ENCODE measurements at regions not wholly inside any gene's neighbourhood (a gene's known extent, or its start where the extent isn't known, plus 50 kb on each side); places are given as distances from the start of the nearest gene placed in this dataset.
"Not testable (repeated sequence)": the region's sequence is repeated elsewhere in the genome, so short reads cannot be mapped to it uniquely, and the experiment has no call there.

DNA sequence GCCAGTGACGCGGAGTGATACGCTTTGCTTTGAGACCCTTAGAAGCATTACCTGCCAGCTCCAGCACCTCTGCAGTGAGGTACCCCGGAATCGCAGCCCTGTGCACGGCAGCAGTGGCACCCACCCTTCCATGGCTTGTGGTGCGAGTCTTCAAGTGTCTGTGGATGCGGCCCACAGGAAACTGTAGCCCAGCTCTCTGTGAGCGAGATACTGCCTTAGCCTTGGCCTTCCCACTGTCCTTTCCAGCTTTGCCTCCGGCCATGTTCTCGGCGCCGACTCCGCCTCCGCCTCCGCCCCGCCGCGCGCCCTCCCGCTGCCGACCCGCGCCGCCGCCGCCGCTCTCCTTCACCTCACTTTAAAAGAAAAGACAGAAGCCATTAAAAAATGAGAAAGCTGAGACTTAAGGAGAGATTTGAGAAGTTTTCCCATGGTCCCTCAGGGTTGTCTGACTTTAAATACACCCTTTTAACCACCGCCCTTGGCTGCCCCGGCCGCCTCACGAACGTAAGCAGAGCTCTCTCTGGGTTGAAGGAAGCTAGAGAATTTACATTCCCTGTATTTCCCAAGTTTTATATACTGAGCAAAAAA, 78.5 kb upstream of the FAM174B start:
- no peak overlapping the region for H3K27ac ChIP-seq
- TF ChIP-seq, protein P1, sequence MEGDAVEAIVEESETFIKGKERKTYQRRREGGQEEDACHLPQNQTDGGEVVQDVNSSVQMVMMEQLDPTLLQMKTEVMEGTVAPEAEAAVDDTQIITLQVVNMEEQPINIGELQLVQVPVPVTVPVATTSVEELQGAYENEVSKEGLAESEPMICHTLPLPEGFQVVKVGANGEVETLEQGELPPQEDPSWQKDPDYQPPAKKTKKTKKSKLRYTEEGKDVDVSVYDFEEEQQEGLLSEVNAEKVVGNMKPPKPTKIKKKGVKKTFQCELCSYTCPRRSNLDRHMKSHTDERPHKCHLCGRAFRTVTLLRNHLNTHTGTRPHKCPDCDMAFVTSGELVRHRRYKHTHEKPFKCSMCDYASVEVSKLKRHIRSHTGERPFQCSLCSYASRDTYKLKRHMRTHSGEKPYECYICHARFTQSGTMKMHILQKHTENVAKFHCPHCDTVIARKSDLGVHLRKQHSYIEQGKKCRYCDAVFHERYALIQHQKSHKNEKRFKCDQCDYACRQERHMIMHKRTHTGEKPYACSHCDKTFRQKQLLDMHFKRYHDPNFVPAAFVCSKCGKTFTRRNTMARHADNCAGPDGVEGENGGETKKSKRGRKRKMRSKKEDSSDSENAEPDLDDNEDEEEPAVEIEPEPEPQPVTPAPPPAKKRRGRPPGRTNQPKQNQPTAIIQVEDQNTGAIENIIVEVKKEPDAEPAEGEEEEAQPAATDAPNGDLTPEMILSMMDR (conservative IDR thresholded peaks at IDR 0.05), result no peak
- TF ChIP-seq ZFX (IDR thresholded peaks at IDR 0.05), result no peak

DNA sequence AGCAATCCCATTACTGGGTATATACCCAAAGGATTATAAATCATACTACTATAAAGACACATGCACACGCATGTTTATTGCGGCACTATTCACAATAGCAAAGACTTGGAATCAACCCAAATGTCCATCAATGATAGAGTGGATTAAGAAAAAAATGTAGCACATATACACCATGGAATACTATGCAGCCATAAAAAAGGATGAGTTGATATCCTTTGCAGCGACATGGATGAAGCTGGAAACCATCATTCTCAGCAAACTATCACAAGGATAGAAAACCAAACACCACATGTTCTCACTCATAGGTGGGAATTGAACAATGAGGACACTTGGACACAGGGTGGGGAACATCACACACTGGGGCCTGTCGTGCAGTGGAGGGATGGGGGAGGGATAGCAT, 83.7 kb upstream of the FAM174B start:
- H3K27ac ChIP-seq, result not testable (repeated sequence)

DNA sequence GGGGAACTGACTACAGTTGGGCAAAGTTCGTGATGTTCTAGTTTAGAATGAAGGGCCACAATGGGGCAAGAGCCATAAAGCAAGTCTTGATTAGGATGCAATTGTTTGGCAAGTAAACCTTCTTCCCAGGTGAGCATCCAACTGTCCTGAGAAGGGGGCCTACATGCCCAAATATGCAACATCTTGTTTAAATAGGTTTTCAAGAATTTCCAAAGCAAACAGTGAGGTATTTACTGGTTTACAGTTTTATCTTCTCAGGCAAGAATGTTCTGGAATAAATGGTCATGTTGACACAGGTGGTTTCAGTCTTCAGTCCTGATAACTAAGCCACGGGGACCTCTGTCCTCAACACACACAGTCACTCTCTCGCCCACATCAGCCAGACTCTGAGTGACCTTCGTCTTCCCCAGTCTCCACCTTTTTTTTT, 90.3 kb upstream of the FAM174B start:
- no peak overlapping the region for H3K27ac ChIP-seq
- TF ChIP-seq, protein P1 (conservative IDR thresholded peaks at IDR 0.05), result no peak
- TF ChIP-seq ZFX (IDR thresholded peaks at IDR 0.05), result no peak

DNA sequence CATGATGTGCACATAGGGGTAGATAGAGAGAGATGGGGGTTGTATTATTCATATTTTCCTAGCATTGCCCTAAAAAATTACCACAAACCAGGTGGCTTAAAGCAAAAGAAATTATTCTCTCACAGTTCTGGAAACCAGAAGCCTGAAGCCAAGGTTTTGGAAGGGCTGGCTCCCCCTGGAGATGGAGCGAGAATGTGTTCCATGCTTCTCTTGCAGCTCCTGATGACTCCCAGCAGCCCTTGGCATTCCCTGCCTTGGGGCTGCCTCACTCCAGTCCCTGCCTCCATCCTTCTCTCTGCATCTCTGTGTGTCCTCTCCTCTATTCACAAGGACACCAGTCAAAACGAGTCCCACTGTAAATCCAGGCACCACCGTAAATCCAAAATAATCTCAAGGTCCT, 91.5 kb upstream of the FAM174B start:
- no peak overlapping the region for H3K27ac ChIP-seq
- TF ChIP-seq ZFX (IDR thresholded peaks at IDR 0.05), result no peak
- TF ChIP-seq, protein P1 (conservative IDR thresholded peaks at IDR 0.05), result no peak

DNA sequence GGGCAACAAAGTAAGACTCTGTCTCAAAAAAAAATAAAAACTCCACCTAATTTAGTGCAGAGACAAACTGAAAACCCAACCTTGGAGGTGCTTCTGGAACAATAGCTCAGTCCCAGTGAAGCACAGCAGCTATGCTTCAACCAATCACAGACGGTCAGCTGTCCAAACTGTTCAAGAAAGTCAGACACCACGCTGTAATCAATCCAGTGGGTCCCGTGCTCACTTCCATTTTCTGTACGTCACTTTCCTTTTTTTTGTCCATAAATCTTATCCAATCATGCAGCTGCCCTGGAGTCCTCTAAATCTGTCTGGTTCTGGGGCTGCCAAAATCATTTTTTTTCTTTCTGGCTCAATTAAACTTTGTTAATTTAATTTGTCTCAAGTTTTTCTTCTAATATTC, 93.6 kb upstream of the FAM174B start:
- no peak overlapping the region for H3K27ac ChIP-seq
- no peak for TF ChIP-seq ZFX (IDR thresholded peaks at IDR 0.05)
- TF ChIP-seq, protein P1 (conservative IDR thresholded peaks at IDR 0.05), result no peak

- TF ChIP-seq, protein P1 (conservative IDR thresholded peaks at IDR 0.05), result no peak
- TF ChIP-seq ZFX (IDR thresholded peaks at IDR 0.05), result no peak
- H3K27ac ChIP-seq, result no peak overlapping the region
Observed at GRCh38 chr15:92749946-92750345, 94.4 kb upstream of the FAM174B start.

- TF ChIP-seq, protein P1 (conservative IDR thresholded peaks at IDR 0.05), result no peak
- TF ChIP-seq ZFX (IDR thresholded peaks at IDR 0.05), result no peak
- H3K27ac ChIP-seq, result no peak overlapping the region
Observed at GRCh38 chr15:92751528-92751927, 96.0 kb upstream of the FAM174B start.

DNA sequence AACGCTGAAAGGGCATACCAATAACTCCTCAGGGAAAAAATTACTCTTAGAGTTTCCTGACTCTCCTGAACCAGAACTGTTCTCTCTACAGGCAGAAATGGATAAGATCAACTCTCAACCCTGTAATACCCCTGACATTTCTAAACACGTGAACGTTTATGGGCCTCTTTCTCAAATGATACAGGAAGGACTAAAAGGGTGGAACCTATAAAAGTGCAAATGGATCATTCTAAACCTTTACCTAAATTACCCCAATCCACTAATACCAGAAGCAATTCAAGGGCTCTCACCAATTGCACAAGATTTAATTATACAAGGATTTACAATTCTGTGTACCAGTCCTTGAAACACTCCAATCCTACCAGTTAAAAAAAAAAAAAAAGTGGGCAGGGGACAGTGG, 98.0 kb upstream of the FAM174B start:
- TF ChIP-seq ZFX (IDR thresholded peaks at IDR 0.05), result no peak
- TF ChIP-seq, protein P1 (conservative IDR thresholded peaks at IDR 0.05), result no peak
- H3K27ac ChIP-seq, result no peak overlapping the region

Measured in C4-2B (cell line).